Stimulated activated memory B cell treated with anti-CD40 and anti-IgM and Interleukin-4, amounts not matched to agents 10 μg/mL and 1 μg/mL and 100 μg/mL, for 72 hours (primary cell): ENCODE measurements at regions not wholly inside any gene's neighbourhood (a gene's known extent, or its start where the extent isn't known, plus 50 kb on each side); places are given as distances from the start of the nearest gene placed in this dataset.
A peak's percentile ranks its signal among the peaks of the same experiment; 100 is the strongest.

Source experiments
- ATAC-seq: fragments of 150-1000 bp; cut with Tn5 transposase; 2 replicates; pipeline ENCODE4 v1.10.0; 2021
- H3K27ac Mint-ChIP-seq: one replicate; pipeline ENCODE4 v1.8.0; 2022; ENCODE audit warnings: mild to moderate bottlenecking, mixed read lengths
- H3K27me3 Mint-ChIP-seq: one replicate; pipeline ENCODE4 v1.8.0; 2022; ENCODE audit warnings: mixed read lengths
- H3K36me3 Mint-ChIP-seq: one replicate; pipeline ENCODE4 v1.8.0; 2022; ENCODE audit warnings: mixed read lengths
- H3K4me1 Mint-ChIP-seq: one replicate; pipeline ENCODE4 v1.8.0; 2022; ENCODE audit warnings: mixed read lengths
- H3K4me3 Mint-ChIP-seq: one replicate; pipeline ENCODE4 v1.8.0; 2022; ENCODE audit warnings: mild to moderate bottlenecking, moderate library complexity, mixed read lengths
- H3K9me3 Mint-ChIP-seq: one replicate; pipeline ENCODE4 v1.8.0; 2022; ENCODE audit warnings: mixed read lengths

GRCh38 chr1:188350104-188350503 lies 1521.4 kb downstream of the PLA2G4A start:
- Mint-ChIP-seq H3K9me3 (peaks cover under 1% of the 10 kb centered on the region), H3K27me3 (no peaks in the 10 kb centered on the region), H3K4me3 (no peak overlapping the region), H3K36me3 (no peaks in the 10 kb centered on the region), H3K27ac (no peak overlapping the region), H3K4me1 (no peaks in the 10 kb centered on the region)
- no peak for ATAC-seq

GRCh38 chr1:188355082-188355481 lies 1526.3 kb downstream of the PLA2G4A start:
- no peak for ATAC-seq
- no peaks in the 10 kb centered on the region for H3K4me1 Mint-ChIP-seq
- no peak overlapping the region for H3K4me3 Mint-ChIP-seq
- peaks cover 2% of the 10 kb centered on the region for H3K9me3 Mint-ChIP-seq
- no peaks in the 10 kb centered on the region for H3K36me3 Mint-ChIP-seq
- no peak overlapping the region for H3K27ac Mint-ChIP-seq
- H3K27me3 Mint-ChIP-seq: no peaks in the 10 kb centered on the region

GRCh38 chr1:188355847-188356246 lies 1527.1 kb downstream of the PLA2G4A start:
- Mint-ChIP-seq H3K4me3 (no peak overlapping the region), H3K9me3 (peaks cover 2% of the 10 kb centered on the region), H3K27me3 (no peaks in the 10 kb centered on the region), H3K27ac (no peak overlapping the region), H3K36me3 (no peaks in the 10 kb centered on the region), H3K4me1 (no peaks in the 10 kb centered on the region)
- ATAC-seq: peak; percentile 20

- Mint-ChIP-seq H3K9me3 (peaks cover 2% of the 10 kb centered on the region), H3K27me3 (no peaks in the 10 kb centered on the region), H3K27ac (no peak overlapping the region), H3K4me3 (no peak overlapping the region), H3K4me1 (no peaks in the 10 kb centered on the region), H3K36me3 (no peaks in the 10 kb centered on the region)
- no peak for ATAC-seq
These were observed 1530.6 kb downstream of the PLA2G4A start for GRCh38 chr1:188359315-188359714.

- Mint-ChIP-seq H3K4me3 (no peak overlapping the region), H3K27me3 (no peaks in the 10 kb centered on the region), H3K27ac (no peak overlapping the region)
These were observed 1535.2 kb downstream of the PLA2G4A start for GRCh38 chr1:188363943-188364342.

GRCh38 chr1:188364927-188365449 lies 1536.2 kb downstream of the PLA2G4A start:
- no peak overlapping the region for H3K27ac Mint-ChIP-seq
- no peaks in the 10 kb centered on the region for H3K36me3 Mint-ChIP-seq
- H3K4me1 Mint-ChIP-seq: no peaks in the 10 kb centered on the region
- ATAC-seq: no peak
- H3K9me3 Mint-ChIP-seq: peaks cover 3% of the 10 kb centered on the region
- H3K4me3 Mint-ChIP-seq: no peak overlapping the region
- no peaks in the 10 kb centered on the region for H3K27me3 Mint-ChIP-seq

More at GRCh38 chr1:188363943-188364342, 1535.2 kb downstream of the PLA2G4A start:
- Mint-ChIP-seq H3K9me3 (peaks cover 3% of the 10 kb centered on the region), H3K36me3 (no peaks in the 10 kb centered on the region), H3K4me1 (no peaks in the 10 kb centered on the region)
- ATAC-seq: no peak

GRCh38 chr1:188365874-188366273 lies 1537.1 kb downstream of the PLA2G4A start:
- no peak for ATAC-seq
- Mint-ChIP-seq H3K27ac (no peak overlapping the region), H3K36me3 (no peaks in the 10 kb centered on the region), H3K9me3 (peaks cover 3% of the 10 kb centered on the region), H3K4me1 (no peaks in the 10 kb centered on the region), H3K27me3 (no peaks in the 10 kb centered on the region), H3K4me3 (no peak overlapping the region)

GRCh38 chr1:188367661-188368060 lies 1538.9 kb downstream of the PLA2G4A start:
- no peaks in the 10 kb centered on the region for H3K27me3 Mint-ChIP-seq
- H3K9me3 Mint-ChIP-seq: peaks cover 3% of the 10 kb centered on the region
- H3K4me1 Mint-ChIP-seq: no peaks in the 10 kb centered on the region
- H3K36me3 Mint-ChIP-seq: no peaks in the 10 kb centered on the region
- no peak for ATAC-seq
- no peak overlapping the region for H3K27ac Mint-ChIP-seq
- H3K4me3 Mint-ChIP-seq: no peak overlapping the region

GRCh38 chr1:188371295-188371806 lies 1542.6 kb downstream of the PLA2G4A start:
- Mint-ChIP-seq H3K4me3 (no peak overlapping the region), H3K36me3 (no peaks in the 10 kb centered on the region), H3K27ac (no peak overlapping the region), H3K27me3 (no peaks in the 10 kb centered on the region), H3K4me1 (no peaks in the 10 kb centered on the region), H3K9me3 (no peaks in the 10 kb centered on the region)
- ATAC-seq: no peak

GRCh38 chr1:188372821-188373220 lies 1544.1 kb downstream of the PLA2G4A start:
- Mint-ChIP-seq H3K9me3 (no peaks in the 10 kb centered on the region), H3K4me3 (no peak overlapping the region), H3K27ac (no peak overlapping the region), H3K4me1 (no peaks in the 10 kb centered on the region), H3K27me3 (no peaks in the 10 kb centered on the region), H3K36me3 (no peaks in the 10 kb centered on the region)
- no peak for ATAC-seq

- no peaks in the 10 kb centered on the region for H3K4me1 Mint-ChIP-seq
These were observed 1554.1 kb downstream of the PLA2G4A start for GRCh38 chr1:188382851-188383250.

GRCh38 chr1:188386161-188386560 lies 1557.4 kb downstream of the PLA2G4A start:
- Mint-ChIP-seq H3K27ac (no peak overlapping the region), H3K9me3 (peaks cover 2% of the 10 kb centered on the region), H3K27me3 (no peaks in the 10 kb centered on the region), H3K36me3 (no peaks in the 10 kb centered on the region), H3K4me3 (no peak overlapping the region), H3K4me1 (no peaks in the 10 kb centered on the region)
- ATAC-seq: no peak

More at GRCh38 chr1:188382851-188383250, 1554.1 kb downstream of the PLA2G4A start:
- no peak for ATAC-seq
- H3K27ac Mint-ChIP-seq: no peak overlapping the region
- peaks cover 4% of the 10 kb centered on the region for H3K9me3 Mint-ChIP-seq
- no peaks in the 10 kb centered on the region for H3K36me3 Mint-ChIP-seq
- no peak overlapping the region for H3K4me3 Mint-ChIP-seq
- H3K27me3 Mint-ChIP-seq: no peaks in the 10 kb centered on the region

GRCh38 chr1:188386666-188387065 lies 1557.9 kb downstream of the PLA2G4A start:
- ATAC-seq: no peak
- Mint-ChIP-seq H3K4me1 (no peaks in the 10 kb centered on the region), H3K36me3 (no peaks in the 10 kb centered on the region), H3K27me3 (no peaks in the 10 kb centered on the region), H3K27ac (no peak overlapping the region), H3K9me3 (peaks cover 2% of the 10 kb centered on the region), H3K4me3 (no peak overlapping the region)

- ATAC-seq: no peak
These were observed 1565.9 kb downstream of the PLA2G4A start for GRCh38 chr1:188394677-188395076.

GRCh38 chr1:188397521-188397920 lies 1568.8 kb downstream of the PLA2G4A start:
- Mint-ChIP-seq H3K4me1 (no peaks in the 10 kb centered on the region), H3K4me3 (no peak overlapping the region), H3K27ac (no peak overlapping the region), H3K36me3 (no peaks in the 10 kb centered on the region), H3K9me3 (peaks cover 11% of the 10 kb centered on the region), H3K27me3 (no peaks in the 10 kb centered on the region)
- no peak for ATAC-seq

More at GRCh38 chr1:188394677-188395076, 1565.9 kb downstream of the PLA2G4A start:
- Mint-ChIP-seq H3K27me3 (no peaks in the 10 kb centered on the region), H3K36me3 (no peaks in the 10 kb centered on the region), H3K27ac (no peak overlapping the region), H3K4me3 (no peak overlapping the region), H3K9me3 (peaks cover 7% of the 10 kb centered on the region), H3K4me1 (no peaks in the 10 kb centered on the region)

GRCh38 chr1:188402986-188403385 lies 1574.2 kb downstream of the PLA2G4A start:
- Mint-ChIP-seq H3K4me1 (no peaks in the 10 kb centered on the region), H3K4me3 (no peak overlapping the region), H3K27me3 (no peaks in the 10 kb centered on the region), H3K36me3 (no peaks in the 10 kb centered on the region), H3K27ac (no peak overlapping the region), H3K9me3 (peaks cover 7% of the 10 kb centered on the region)
- ATAC-seq: no peak
